NT2/D1 (cell line): ENCODE measurements at regions not wholly inside any gene's neighbourhood (a gene's known extent, or its start where the extent isn't known, plus 50 kb on each side); places are given as distances from the start of the nearest gene placed in this dataset.

Experiments
- SUZ12 ChIP-seq: IDR thresholded peaks from 2 replicates; pipeline ENCODE4 v1.6.1; 2011; ENCODE audit not compliant: insufficient read length, insufficient read depth; ENCODE audit errors: extremely low read depth
- ZNF274 ChIP-seq: IDR thresholded peaks from 2 replicates; pipeline ENCODE4 v1.6.1; 2011; ENCODE audit warnings: mild to moderate bottlenecking, low read depth, low read length

- no peak for TF ChIP-seq SUZ12
- TF ChIP-seq ZNF274: no peak
Observed at GRCh38 chr4:60938181-60938580, 261.9 kb upstream of the ADGRL3 start.
